ENCODE measurements at regions not wholly inside any gene's neighbourhood (a gene's known extent, or its start where the extent isn't known, plus 50 kb on each side); places are given as distances from the start of the nearest gene placed in this dataset.
"Not testable (repeated sequence)": the region's sequence is repeated elsewhere in the genome, so short reads cannot be mapped to it uniquely, and the experiment has no call there.

GRCh38 chr17:22119751-22120150 is 427.4 kb downstream of the KCNJ18 start:
- not testable (repeated sequence) for TF ChIP-seq ZNF274 (IDR thresholded peaks at IDR 0.05; ENCODE audit: low read depth, low read length); SUZ12 (IDR thresholded peaks at IDR 0.05; ENCODE audit: extremely low read depth, insufficient read depth, insufficient read length); YY1 (IDR thresholded peaks at IDR 0.05; ENCODE audit: insufficient read depth, insufficient read length)

Data from NT2/D1 (cell line).